HG03139 (cell line): ENCODE measurements at regions not wholly inside any gene's neighbourhood (a gene's known extent, or its start where the extent isn't known, plus 50 kb on each side); places are given as distances from the start of the nearest gene placed in this dataset.

Experiments used
- ATAC-seq: cut with Tn5 transposase; IDR thresholded peaks from one replicate; pipeline ENCODE4 v1.9.1; 2021; ENCODE audit not compliant: unreplicated experiment

DNA sequence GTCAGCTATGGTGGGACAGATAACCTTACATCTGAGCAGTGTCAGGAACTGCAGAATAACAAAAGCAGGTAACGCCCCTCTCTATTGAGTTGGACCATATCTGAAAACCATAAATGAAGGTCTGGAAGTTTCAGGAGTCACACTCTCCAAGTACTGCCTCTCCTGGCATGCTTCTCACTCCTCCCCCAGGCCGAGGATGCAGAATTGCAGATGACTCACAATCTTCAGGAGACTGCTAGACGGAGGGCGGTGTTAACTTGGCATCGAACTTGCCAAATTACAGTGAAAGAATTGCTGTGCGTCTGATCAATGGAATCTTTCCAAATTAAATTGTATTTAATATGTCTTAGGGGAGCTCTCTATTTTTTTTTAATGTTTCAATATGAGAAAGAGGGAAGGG lies 67.1 kb upstream of the TRIM2 start:
- ATAC-seq: no peak

DNA sequence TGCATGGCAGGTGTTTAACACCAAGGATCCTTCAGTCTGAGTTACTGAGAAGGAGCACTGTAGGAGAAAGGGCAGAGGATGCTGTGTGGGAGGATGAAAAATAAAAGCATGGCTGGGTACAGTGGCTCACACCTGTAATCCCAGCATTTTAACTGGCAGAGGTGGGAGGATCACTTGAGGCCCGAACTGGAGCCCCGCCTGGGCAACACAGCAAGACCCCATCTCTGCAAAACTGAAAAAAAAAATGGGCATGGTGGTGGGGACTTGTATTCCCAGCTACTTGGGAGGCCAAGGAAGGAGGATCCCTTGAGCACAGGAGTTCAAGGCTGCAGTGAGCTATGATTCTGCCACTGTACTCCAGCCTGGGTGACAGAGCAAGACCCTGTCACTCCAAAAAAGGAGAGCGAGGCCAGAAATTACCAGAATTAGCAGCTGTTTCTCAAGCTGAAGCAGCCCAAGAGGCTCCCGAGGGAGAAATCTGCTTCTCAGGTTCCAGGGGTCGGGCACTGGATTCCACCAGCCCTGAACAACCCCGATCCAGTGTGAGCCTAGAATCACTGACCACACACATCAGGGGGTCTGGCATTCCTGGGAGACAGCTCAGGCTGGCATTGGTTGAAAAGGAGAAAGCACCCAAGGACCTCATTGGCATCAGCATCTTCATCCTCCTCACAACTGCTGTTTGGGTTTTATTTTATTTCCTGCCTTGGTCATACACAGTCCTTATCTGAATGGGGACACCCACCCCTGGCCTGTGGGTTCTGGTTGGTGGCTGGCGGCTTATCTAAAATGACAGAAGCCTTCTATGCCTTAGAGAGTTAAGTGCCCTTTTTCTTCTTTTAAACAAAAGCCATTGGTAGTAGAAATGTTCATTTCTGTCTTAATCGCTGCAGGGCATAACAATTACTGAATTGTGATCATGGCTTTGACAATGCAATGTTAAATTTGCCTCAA lies 66.3 kb upstream of the TRIM2 start:
- ATAC-seq: no peak

DNA sequence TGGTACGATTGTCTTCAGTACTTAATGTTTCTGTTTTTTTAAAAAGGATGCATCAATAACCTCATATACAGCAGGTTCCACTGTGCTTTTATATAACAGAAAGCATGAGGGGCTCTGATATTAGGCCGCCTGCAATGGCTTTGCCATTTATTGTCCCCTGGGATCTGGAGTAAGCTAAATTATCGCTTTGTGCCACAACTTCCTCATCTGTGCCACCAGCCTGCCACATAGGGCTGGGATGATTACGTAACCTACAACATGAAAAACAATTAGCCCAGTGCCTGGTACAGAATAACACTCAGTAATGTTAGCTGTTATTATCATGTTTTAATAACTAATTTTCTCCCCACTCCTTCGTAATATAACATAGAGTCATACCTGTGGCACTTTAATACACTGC lies 65.5 kb upstream of the TRIM2 start:
- no peak for ATAC-seq

DNA sequence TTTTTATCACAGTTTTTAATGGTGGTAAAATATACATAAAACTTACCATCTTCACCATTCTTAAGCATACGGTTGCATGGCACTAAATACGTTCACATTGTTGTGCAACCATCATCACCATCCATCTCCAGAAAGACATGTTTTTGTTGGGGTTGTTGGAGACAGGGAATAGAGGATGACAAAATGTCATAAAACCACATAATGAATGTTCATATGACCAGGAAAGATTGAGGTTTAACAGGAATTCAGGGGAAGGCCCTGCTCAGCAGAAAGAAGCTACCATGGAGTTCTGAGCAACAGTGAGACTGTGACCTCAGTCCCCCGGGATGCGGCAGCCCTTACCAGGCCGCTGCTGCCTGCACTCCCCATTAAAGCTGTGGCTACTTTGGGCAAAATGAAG lies 63.9 kb upstream of the TRIM2 start:
- ATAC-seq: no peak

DNA sequence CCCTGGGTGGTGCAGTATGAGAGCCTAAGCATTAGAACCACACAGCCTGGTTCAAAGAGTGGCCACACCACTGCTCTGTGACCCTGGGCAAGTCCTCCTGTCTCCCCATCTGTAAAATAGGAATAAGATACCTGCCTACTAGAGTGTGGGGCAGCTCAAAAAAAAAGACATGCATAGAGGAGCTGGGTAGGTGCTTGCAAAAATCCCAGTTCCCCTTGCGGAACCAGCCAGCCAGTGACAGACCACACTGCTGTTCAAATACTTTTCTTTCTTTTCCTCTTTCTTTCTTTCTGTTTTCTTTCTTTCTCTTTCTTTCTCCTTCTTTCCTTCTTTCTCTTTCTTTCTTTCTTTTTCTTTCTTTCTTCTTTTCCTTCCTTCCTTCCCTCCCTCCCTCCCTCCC lies 63.0 kb upstream of the TRIM2 start:
- no peak for ATAC-seq

DNA sequence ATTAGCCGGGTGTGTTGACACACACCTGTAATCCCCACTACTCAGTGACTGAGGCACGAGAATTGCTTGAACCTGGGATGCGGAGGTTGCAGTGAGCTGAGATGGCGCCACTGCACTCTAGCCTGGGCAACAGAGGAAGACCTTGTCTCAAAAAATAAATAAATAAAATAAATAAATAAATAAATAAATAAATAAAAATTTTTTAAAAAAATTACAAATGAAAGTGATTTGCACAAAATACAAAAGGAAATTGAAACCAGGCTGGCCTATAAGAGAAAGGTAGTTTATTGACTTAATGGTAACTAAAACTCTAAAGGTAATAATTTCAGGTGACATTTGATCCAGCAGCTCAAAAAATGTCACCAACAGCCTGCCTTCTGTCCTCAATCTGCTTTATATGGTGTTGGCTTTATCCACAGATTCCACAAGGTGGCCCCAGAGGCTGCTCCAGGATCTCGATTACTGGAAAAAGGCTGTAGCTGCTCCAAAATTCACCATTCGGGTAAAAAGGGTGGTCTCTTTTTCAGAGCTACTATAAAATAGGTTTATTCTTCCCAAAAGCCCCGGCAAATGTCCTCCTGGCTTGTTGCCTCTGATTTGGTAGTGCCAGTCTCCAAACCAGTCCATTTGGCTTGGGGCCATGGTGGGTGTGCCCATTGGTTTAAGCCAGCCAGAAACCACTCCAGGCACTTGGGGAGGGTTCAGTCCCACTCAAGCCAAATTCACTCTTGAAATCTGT lies 61.4 kb upstream of the TRIM2 start:
- no peak for ATAC-seq

DNA sequence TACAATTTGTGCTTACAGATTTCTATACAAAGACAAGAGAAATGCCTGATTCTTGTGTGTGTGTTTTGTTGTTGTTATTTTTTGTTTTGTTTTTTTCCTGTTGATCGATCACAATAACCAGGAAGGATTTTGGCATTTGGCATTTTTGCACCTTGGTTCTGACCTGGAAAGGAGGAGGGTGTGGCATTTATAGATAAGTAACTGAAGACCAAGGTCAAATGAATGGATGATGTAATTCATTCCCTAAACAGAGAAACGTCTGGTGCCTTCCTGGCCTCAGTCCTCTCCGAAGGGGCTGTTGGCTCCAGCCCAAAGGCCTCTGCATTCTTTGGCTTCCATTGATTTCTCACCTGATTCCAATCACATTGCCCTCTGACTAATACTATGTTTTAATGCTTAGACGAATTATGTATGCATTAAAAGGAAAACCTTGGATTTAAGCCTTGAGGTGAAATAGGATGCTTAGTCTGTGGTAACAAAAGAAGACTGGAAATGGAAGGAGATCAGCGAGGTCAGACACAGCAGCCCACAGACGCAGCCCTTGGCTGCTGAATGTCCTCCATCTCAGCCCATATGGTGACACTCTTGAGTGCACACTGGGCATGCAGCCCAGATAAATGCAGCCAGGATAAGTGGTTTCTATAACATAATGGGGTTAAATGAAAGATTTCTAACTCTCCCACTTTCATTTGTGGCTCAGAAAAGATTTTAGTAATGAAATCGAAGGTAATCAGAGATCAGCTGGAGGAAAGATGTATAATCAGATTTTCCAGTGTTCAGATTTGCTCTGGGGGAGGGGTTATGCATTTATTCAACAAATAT lies 60.5 kb upstream of the TRIM2 start:
- no peak for ATAC-seq

DNA sequence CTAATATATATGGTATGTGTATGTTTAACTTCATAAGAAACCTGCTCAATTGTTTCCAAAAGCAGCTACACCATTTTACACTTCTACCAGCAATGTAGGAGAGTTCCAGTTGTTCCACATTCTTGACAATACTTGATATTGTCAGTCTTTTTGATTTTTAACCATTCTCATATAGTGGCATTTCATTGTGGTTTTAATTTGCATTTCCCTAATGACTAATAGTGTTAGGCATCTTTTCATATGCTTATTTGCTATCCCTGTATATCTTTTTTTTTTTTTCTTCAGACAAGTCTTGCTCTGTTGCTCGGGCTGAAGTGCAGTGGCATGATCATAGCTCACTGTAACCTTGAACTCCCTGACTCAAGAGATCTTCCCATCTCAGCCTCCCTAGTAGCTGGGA lies 58.2 kb upstream of the TRIM2 start:
- no peak for ATAC-seq

DNA sequence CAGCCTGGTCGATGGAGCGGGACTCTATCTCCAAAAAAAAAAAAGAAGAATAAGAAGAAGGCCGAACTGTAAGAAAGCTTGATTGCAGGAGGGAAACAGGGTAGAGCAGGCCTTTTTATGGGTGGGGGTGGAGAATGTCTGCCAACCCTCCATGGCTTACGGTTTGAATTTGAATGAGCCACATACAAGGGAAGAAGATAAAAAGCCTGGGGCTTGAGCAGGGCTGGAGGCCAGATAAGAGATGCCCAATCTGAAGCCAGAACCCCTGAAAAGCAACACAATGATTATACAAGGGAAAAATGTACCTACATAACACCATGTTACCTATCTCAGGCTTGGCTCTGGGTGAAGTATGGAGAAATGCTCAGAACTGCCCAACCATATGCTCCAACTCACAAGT lies 57.3 kb upstream of the TRIM2 start:
- no peak for ATAC-seq

DNA sequence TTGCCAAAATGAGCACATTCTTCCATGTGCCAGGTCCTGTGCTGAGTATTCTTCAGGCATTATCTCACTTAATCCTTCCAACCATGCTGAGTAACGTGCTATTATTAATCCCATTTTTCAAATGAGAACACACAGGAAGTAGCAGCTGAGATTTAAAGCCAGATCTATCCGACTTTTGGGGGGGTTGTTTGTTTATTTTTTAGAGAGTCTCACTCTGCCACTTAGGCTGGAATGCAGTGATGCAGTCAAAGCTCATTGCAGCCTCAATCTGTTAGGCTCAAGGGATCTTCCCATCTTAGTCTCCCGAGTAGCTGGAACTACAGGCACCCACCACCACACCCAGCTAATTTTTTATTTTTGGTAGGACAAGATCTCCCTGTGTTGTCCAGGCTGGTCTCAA lies 55.5 kb upstream of the TRIM2 start:
- ATAC-seq: no peak

DNA sequence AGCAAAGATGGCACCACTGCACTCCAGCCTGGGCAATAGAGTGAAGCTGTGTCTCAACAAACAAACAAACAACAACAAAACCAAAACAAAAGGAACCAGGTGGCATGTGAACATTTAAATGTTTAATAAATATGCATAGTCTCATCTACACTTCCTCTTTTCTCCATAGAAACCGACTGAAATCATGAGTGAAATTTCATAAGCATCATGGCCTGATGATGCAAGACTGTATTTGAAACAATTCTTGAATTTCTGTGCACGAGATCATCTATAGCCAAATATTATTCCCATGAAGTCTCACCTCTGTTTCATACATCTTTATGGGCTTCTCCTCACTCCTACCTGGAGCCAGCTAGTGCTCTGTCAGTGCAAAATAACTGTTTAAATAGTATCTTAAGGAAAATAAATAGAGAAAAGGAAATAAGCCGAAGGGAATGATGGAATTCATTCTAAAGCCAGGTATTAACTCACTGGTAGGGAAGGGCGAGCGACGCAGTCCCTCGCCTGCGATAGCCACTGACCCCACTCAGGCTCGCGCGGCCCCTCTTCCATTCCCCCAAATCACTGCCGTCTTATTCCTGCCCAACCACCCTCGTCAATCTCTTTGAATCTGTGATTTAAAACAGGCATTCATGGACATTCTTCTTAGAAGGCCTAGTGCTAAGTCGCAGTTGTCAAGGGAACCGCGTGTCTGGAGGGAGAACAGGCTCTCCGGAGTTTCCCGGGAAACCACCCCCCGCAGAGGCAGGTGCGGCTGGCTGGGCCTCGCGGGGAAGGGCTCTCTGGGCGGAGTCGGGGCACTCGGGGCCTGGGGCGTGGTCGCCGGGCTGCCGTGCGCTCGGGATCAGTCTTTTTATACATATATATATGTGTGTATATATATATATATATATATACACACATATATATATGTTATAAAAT lies 52.4 kb upstream of the TRIM2 start:
- ATAC-seq: no peak

DNA sequence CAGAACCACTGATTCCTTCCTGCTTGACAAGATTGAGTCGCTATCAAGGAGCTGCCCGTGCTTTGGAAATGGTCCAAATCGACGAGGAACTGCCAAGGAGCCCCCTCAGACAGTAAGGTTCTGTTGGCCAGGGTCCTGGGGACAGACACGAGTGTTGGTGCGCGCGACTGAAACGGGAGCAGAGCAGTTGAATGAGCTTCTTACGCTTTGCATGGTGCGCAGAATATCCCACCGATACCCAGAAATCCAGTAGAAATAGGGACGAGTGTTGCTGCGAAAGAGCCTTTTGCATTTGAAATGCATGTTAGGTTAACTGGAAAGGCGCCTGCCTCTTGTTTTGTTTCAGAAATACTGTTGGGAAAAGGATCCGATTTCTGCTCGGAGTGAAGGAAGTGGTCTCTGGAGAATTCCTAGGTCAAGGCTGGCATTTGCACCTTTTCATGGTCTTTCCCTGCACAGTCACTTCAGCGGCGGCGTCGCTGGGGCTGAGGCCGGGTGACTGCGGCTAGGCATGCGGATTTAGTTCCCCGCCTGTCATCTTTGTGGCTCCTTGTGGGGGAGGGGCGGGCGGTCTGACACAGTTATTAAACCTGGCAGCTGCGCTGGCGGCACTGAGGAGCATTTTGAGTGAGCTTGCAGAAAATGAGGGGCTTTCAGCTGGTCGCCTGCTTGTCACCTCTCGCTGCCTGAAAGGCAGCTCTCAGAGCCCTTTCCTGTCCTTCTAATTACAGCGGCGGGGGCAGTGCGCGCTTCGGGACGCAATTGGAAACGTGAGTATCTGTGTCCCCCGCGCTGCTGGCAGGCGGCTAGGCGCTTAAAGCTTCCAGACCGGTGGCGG lies 51.5 kb upstream of the TRIM2 start:
- peak; percentile 26 for ATAC-seq

DNA sequence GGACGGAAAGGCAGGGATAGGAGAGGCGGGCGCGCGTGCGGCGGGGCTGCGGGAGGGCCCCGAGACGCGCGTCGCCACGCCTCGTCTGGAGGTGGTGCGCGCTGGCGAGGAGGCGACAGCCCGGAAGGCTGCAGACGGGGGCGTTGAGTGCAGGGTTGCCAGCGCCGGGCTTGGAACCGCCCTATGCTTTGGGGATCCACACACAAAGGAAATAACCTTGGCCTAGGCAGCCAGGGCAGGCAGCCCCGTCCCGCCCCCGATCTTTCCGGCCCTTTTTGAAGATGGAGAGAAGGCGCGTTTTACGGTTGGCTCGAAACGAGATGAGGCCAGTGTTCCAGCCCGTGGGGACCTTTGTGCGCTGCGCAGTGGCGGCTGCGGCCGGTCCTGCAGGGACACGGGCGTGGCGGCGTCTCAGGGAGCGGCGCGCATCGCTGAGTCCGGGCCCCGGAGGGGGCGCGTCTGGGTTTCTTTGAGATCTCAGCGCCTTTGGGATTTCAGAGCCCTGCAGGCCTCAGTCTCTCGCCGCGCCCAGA lies 50.8 kb upstream of the TRIM2 start:
- peak; percentile 64 for ATAC-seq

DNA sequence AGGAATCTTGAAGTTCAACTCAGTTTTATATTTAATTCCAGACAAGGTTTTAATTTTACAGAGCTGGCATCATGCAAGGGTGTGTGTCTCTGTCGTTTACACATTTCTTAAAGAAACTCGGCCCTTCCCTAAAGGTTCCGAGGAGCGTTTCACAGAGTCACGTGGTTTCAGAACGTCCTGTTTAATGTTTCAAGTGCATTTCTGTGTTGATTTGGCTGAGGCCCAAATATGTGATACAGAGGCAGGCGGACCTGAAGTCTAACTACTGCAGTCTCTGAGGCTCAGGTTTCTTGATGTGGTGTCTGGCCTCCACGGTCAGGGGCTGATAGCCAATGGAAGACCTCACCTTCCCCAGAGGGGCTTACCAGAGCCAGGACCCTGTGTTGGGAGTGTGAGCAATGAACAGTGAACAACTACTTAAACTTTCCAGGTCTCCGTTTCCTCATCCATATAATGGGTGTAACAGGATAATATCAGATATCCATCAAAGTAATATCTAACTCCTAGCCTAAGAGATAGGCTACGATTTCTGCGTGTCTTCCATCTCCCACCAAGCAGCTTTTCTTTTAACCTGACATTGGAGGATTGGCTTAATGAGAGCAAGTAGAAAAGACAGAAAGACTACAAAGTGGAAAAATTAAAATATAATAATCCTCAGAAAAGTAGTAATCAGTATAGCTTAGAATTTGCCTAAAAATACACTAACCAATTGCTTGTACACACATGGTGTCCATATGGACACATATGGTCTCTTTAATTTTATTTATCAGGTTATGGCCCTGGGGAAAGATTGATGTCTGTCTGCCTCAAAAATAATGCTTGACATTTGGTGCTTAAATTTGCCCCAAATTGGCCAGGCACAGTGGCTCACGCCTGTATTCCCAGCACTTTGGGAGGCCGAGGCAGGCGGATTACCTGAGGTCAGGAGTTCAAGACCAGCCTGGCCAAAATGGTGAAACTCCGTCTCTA lies 50.0 kb upstream of the TRIM2 start:
- no peak for ATAC-seq
